ENCODE measurements at regions not wholly inside any gene's neighbourhood (a gene's known extent, or its start where the extent isn't known, plus 50 kb on each side); places are given as distances from the start of the nearest gene placed in this dataset.

DNA sequence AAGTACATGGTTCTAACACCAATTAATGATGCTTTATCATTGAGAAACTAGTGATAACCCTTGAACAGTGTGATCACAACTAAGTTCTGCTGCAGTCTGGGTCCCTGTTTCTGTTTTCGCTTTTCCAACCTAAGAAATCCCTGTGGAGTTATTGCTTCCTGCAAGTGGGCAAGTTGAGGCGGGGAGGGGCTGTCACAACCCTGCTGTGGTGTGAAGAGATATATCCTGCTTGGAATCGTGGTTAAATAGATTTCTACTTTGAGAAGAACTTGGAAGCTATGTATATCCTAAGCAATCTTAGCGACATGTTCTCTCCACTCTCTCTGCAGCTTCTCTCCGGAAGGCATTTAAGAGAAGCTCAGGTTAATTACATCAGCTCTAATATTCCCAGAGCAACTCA, 1223.6 kb downstream of the EPHA7 start:
- H3K9me3 ChIP-seq (ENCODE audit: control insufficient read depth, low read depth, low read length) = no peaks in the 10 kb centered on the region
- DNase-seq = no peak
- H3K4me3 ChIP-seq (ENCODE audit: low read length) = no peak overlapping the region
- no peaks in the 10 kb centered on the region for H3K27me3 ChIP-seq (ENCODE audit: control insufficient read depth, insufficient read depth, low read length)
- H3K27ac ChIP-seq (ENCODE audit: low read length) = no peak overlapping the region
- H3K4me1 ChIP-seq (ENCODE audit: control insufficient read depth, insufficient read depth, low read length) = no peaks in the 10 kb centered on the region
- WGBS (ENCODE audit: insufficient coverage, low lambda C conversion rate) = no CpG with 5 or more reads among the region's 5 CpGs
- H3K36me3 ChIP-seq (ENCODE audit: control insufficient read depth, insufficient read depth, low read length) = no peaks in the 10 kb centered on the region

DNA sequence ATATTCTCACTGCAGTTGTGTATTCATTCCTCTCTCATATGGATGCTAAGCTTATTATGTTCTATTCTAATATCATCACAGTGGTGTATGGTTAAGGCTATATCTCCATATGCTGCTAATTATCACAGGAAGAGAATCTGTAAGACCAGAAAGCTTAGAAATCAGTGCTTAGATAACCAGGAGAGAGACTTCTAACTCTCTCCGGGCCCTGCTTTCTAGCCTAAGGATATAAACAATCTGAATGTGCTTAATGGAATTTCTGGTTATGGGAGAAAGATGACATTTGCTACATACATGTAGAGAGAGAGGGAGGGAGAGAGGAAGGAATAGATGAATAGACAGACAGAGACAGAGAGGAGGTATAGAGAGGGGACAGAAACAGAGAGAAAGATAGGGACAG, 1231.3 kb downstream of the EPHA7 start:
- DNase-seq = no peak
- H3K9me3 ChIP-seq (ENCODE audit: control insufficient read depth, low read depth, low read length) = no peaks in the 10 kb centered on the region
- H3K4me1 ChIP-seq (ENCODE audit: control insufficient read depth, insufficient read depth, low read length) = no peaks in the 10 kb centered on the region
- H3K27ac ChIP-seq (ENCODE audit: low read length) = no peak overlapping the region
- no peaks in the 10 kb centered on the region for H3K36me3 ChIP-seq (ENCODE audit: control insufficient read depth, insufficient read depth, low read length)
- H3K4me3 ChIP-seq (ENCODE audit: low read length) = no peak overlapping the region
- no CpG with 5 or more reads among the region's 1 CpG for WGBS (ENCODE audit: insufficient coverage, low lambda C conversion rate)
- no peaks in the 10 kb centered on the region for H3K27me3 ChIP-seq (ENCODE audit: control insufficient read depth, insufficient read depth, low read length)

GRCh38 chr6:92184933-92185332, 1234.4 kb downstream of the EPHA7 start:
- Histone ChIP-seq H3K9me3 (ENCODE audit: control insufficient read depth, low read depth, low read length) (no peaks in the 10 kb centered on the region), H3K4me1 (ENCODE audit: control insufficient read depth, insufficient read depth, low read length) (no peaks in the 10 kb centered on the region), H3K27me3 (ENCODE audit: control insufficient read depth, insufficient read depth, low read length) (no peaks in the 10 kb centered on the region), H3K27ac (ENCODE audit: low read length) (no peak overlapping the region), H3K36me3 (ENCODE audit: control insufficient read depth, insufficient read depth, low read length) (no peaks in the 10 kb centered on the region), H3K4me3 (ENCODE audit: low read length) (no peak overlapping the region)
- no peak for DNase-seq
- WGBS (ENCODE audit: insufficient coverage, low lambda C conversion rate) = 79% methylated on average over 2 of the region's 3 CpGs

DNA sequence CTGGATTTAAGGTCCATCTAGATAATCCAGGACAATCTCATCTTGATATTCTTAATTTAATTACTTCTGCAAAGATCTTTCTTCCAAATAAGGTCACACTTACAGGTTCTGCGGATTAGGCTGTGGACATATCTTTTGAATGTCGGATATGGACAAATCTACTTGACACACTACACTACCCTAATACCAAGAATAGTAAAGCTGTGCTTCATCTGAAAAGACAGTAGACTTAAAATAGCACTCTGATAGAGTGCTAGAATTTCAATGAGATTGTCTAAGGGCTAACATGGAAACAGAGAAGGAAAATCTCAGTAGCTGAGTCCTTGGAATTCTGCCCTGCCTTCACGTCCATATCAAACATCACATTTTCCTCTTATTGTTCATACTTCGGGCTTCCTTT, 1238.0 kb downstream of the EPHA7 start:
- Histone ChIP-seq H3K4me3 (ENCODE audit: low read length) (no peak overlapping the region), H3K4me1 (ENCODE audit: control insufficient read depth, insufficient read depth, low read length) (no peaks in the 10 kb centered on the region), H3K27ac (ENCODE audit: low read length) (no peak overlapping the region), H3K9me3 (ENCODE audit: control insufficient read depth, low read depth, low read length) (no peaks in the 10 kb centered on the region), H3K36me3 (ENCODE audit: control insufficient read depth, insufficient read depth, low read length) (no peaks in the 10 kb centered on the region), H3K27me3 (ENCODE audit: control insufficient read depth, insufficient read depth, low read length) (no peaks in the 10 kb centered on the region)
- no CpG with 5 or more reads among the region's 4 CpGs for WGBS (ENCODE audit: insufficient coverage, low lambda C conversion rate)
- DNase-seq = no peak

DNA sequence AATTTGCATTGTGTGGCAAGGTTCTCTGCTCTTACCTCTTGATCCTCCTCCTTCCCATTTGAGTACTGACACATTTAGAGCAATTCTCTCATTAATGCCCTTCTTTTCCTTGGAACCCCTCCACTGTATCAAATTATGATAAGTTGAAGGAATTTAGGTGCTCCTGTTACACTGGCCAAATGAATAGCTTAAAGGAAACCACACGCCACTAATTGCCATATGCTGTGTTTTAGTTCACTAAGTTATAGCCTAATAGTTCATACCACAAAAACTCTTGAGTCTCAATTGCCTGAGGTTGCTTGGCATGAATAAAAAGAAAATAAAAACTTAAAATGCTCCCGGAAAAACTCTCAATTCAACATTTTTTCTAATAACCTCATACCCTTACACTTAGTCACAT, 1239.3 kb downstream of the EPHA7 start:
- no peak overlapping the region for H3K27ac ChIP-seq (ENCODE audit: low read length)
- H3K36me3 ChIP-seq (ENCODE audit: control insufficient read depth, insufficient read depth, low read length) = no peaks in the 10 kb centered on the region
- H3K27me3 ChIP-seq (ENCODE audit: control insufficient read depth, insufficient read depth, low read length) = no peaks in the 10 kb centered on the region
- WGBS (ENCODE audit: insufficient coverage, low lambda C conversion rate) = 100% methylated on average over 1 of the region's 2 CpGs
- H3K9me3 ChIP-seq (ENCODE audit: control insufficient read depth, low read depth, low read length) = no peaks in the 10 kb centered on the region
- no peaks in the 10 kb centered on the region for H3K4me1 ChIP-seq (ENCODE audit: control insufficient read depth, insufficient read depth, low read length)
- no peak for DNase-seq
- H3K4me3 ChIP-seq (ENCODE audit: low read length) = no peak overlapping the region

- H3K27ac ChIP-seq (ENCODE audit: low read length) = no peak overlapping the region
Measured at GRCh38 chr6:92176666-92177065, 1242.7 kb downstream of the EPHA7 start.

GRCh38 chr6:92174398-92175073, 1244.8 kb downstream of the EPHA7 start:
- no CpG with 5 or more reads among the region's 6 CpGs for WGBS (ENCODE audit: insufficient coverage, low lambda C conversion rate)
- Histone ChIP-seq H3K27ac (ENCODE audit: low read length) (no peak overlapping the region), H3K4me1 (ENCODE audit: control insufficient read depth, insufficient read depth, low read length) (no peaks in the 10 kb centered on the region), H3K4me3 (ENCODE audit: low read length) (no peak overlapping the region), H3K36me3 (ENCODE audit: control insufficient read depth, insufficient read depth, low read length) (no peaks in the 10 kb centered on the region), H3K9me3 (ENCODE audit: control insufficient read depth, low read depth, low read length) (no peaks in the 10 kb centered on the region), H3K27me3 (ENCODE audit: control insufficient read depth, insufficient read depth, low read length) (no peaks in the 10 kb centered on the region)
- no peak for DNase-seq

More at GRCh38 chr6:92176666-92177065, 1242.7 kb downstream of the EPHA7 start:
- H3K9me3 ChIP-seq (ENCODE audit: control insufficient read depth, low read depth, low read length) = no peaks in the 10 kb centered on the region
- H3K36me3 ChIP-seq (ENCODE audit: control insufficient read depth, insufficient read depth, low read length) = no peaks in the 10 kb centered on the region
- no peak overlapping the region for H3K4me3 ChIP-seq (ENCODE audit: low read length)
- WGBS (ENCODE audit: insufficient coverage, low lambda C conversion rate) = 40% methylated on average over 1 of the region's 1 CpG
- no peaks in the 10 kb centered on the region for H3K4me1 ChIP-seq (ENCODE audit: control insufficient read depth, insufficient read depth, low read length)
- no peaks in the 10 kb centered on the region for H3K27me3 ChIP-seq (ENCODE audit: control insufficient read depth, insufficient read depth, low read length)
- DNase-seq = no peak

GRCh38 chr6:92169506-92169905, 1249.9 kb downstream of the EPHA7 start:
- no peaks in the 10 kb centered on the region for H3K4me1 ChIP-seq (ENCODE audit: control insufficient read depth, insufficient read depth, low read length)
- no peaks in the 10 kb centered on the region for H3K27me3 ChIP-seq (ENCODE audit: control insufficient read depth, insufficient read depth, low read length)
- no peak for DNase-seq
- WGBS (ENCODE audit: insufficient coverage, low lambda C conversion rate) = no CpG with 5 or more reads among the region's 1 CpG
- H3K36me3 ChIP-seq (ENCODE audit: control insufficient read depth, insufficient read depth, low read length) = no peaks in the 10 kb centered on the region
- H3K27ac ChIP-seq (ENCODE audit: low read length) = no peak overlapping the region
- no peaks in the 10 kb centered on the region for H3K9me3 ChIP-seq (ENCODE audit: control insufficient read depth, low read depth, low read length)
- no peak overlapping the region for H3K4me3 ChIP-seq (ENCODE audit: low read length)

DNA sequence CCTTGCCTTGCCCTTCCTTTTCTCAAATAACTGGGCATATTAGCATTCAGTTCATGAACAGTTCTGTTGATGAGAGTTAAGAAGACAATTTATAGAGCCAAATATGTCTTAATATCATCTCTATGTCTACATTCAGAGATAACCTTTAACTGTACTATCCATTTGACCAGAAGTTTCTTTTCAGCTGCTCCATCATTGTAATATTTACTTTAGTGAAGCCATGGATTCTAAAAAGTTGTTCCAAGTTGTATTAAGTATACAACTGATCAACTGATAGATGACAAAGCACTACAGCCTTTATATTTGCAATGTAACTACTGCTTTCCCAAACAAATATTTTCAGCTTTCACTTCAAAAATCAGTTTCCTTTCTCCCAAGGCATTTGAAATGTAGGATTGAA, 1252.7 kb downstream of the EPHA7 start:
- DNase-seq = no peak
- Histone ChIP-seq H3K27me3 (ENCODE audit: control insufficient read depth, insufficient read depth, low read length) (no peaks in the 10 kb centered on the region), H3K4me3 (ENCODE audit: low read length) (no peak overlapping the region), H3K36me3 (ENCODE audit: control insufficient read depth, insufficient read depth, low read length) (no peaks in the 10 kb centered on the region), H3K9me3 (ENCODE audit: control insufficient read depth, low read depth, low read length) (no peaks in the 10 kb centered on the region), H3K4me1 (ENCODE audit: control insufficient read depth, insufficient read depth, low read length) (no peaks in the 10 kb centered on the region), H3K27ac (ENCODE audit: low read length) (no peak overlapping the region)

DNA sequence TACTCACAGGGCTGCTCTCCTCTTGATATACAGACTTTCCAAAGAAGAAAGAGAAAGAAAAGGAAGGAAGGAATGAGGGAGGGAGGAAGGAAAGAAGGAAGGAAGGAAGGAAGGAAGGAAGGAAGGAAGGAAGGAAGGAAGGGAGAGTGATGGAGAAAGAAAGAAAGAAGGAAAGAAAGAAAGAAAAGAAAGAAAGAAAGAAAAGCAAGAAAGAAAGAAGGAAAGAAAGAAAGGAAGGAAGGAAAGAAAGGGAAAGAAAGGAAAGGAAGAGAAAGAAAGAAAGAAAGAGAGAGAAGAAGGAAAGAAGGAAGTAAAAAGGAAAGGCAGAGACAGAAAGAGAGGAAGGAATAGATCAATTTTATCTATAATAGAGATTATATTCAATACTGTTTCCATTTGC, 1257.4 kb downstream of the EPHA7 start:
- Histone ChIP-seq H3K36me3 (ENCODE audit: control insufficient read depth, insufficient read depth, low read length) (no peaks in the 10 kb centered on the region), H3K27ac (ENCODE audit: low read length) (no peak overlapping the region), H3K4me1 (ENCODE audit: control insufficient read depth, insufficient read depth, low read length) (no peaks in the 10 kb centered on the region), H3K4me3 (ENCODE audit: low read length) (no peak overlapping the region), H3K27me3 (ENCODE audit: control insufficient read depth, insufficient read depth, low read length) (no peaks in the 10 kb centered on the region), H3K9me3 (ENCODE audit: control insufficient read depth, low read depth, low read length) (no peaks in the 10 kb centered on the region)
- no peak for DNase-seq

GRCh38 chr6:92160226-92160625, 1259.1 kb downstream of the EPHA7 start:
- DNase-seq = no peak
- H3K27me3 ChIP-seq (ENCODE audit: control insufficient read depth, insufficient read depth, low read length) = no peaks in the 10 kb centered on the region
- H3K36me3 ChIP-seq (ENCODE audit: control insufficient read depth, insufficient read depth, low read length) = no peaks in the 10 kb centered on the region
- H3K27ac ChIP-seq (ENCODE audit: low read length) = no peak overlapping the region
- WGBS (ENCODE audit: insufficient coverage, low lambda C conversion rate) = no CpG with 5 or more reads among the region's 3 CpGs
- no peaks in the 10 kb centered on the region for H3K9me3 ChIP-seq (ENCODE audit: control insufficient read depth, low read depth, low read length)
- H3K4me3 ChIP-seq (ENCODE audit: low read length) = no peak overlapping the region
- no peaks in the 10 kb centered on the region for H3K4me1 ChIP-seq (ENCODE audit: control insufficient read depth, insufficient read depth, low read length)

Data from large intestine (tissue), 3 donors.